ENCODE measurements at regions not wholly inside any gene's neighbourhood (a gene's known extent, or its start where the extent isn't known, plus 50 kb on each side); places are given as distances from the start of the nearest gene placed in this dataset.
"Not testable (repeated sequence)": the region's sequence is repeated elsewhere in the genome, so short reads cannot be mapped to it uniquely, and the experiment has no call there.

GRCh38 chr3:165716592-165716991 lies 120.6 kb downstream of the BCHE start:
- DNase-seq: no peak

GRCh38 chr3:165713479-165713878 lies 123.7 kb downstream of the BCHE start:
- DNase-seq: no peak

GRCh38 chr3:165712382-165712781 lies 124.8 kb downstream of the BCHE start:
- DNase-seq: no peak

GRCh38 chr3:165697910-165698309 lies 139.3 kb downstream of the BCHE start:
- DNase-seq: no peak

- no peak for DNase-seq
Measured at GRCh38 chr3:165696496-165696895, 140.7 kb downstream of the BCHE start.

GRCh38 chr3:165683947-165684346 lies 153.3 kb downstream of the BCHE start:
- no peak for DNase-seq

- no peak for DNase-seq
Measured at GRCh38 chr3:165682734-165683133, 154.5 kb downstream of the BCHE start.

- no peak for DNase-seq
Measured at GRCh38 chr3:165669967-165670366, 167.3 kb downstream of the BCHE start.

- DNase-seq: peak; percentile 3
Measured at GRCh38 chr3:165669504-165669903, 167.7 kb downstream of the BCHE start.

- DNase-seq: no peak
Measured at GRCh38 chr3:165667676-165668075, 169.5 kb downstream of the BCHE start.

- DNase-seq: no peak
Measured at GRCh38 chr3:165658027-165658426, 179.2 kb downstream of the BCHE start.

- no peak for DNase-seq
Measured at GRCh38 chr3:165653130-165653778, 184.0 kb downstream of the BCHE start.

- DNase-seq: not testable (repeated sequence)
Measured at GRCh38 chr3:165649282-165649681, 187.9 kb downstream of the BCHE start.

- no peak for DNase-seq
Measured at GRCh38 chr3:165645191-165645590, 192.0 kb downstream of the BCHE start.

- no peak for DNase-seq
Measured at GRCh38 chr3:165644331-165644730, 192.9 kb downstream of the BCHE start.

GRCh38 chr3:165643425-165643824 lies 193.8 kb downstream of the BCHE start:
- no peak for DNase-seq

GRCh38 chr3:165642761-165643420 lies 194.3 kb downstream of the BCHE start:
- DNase-seq: peak; percentile 82

GRCh38 chr3:165641569-165642310 lies 195.5 kb downstream of the BCHE start:
- peak; percentile 7 for DNase-seq

- DNase-seq: no peak
Measured at GRCh38 chr3:165640970-165641369, 196.3 kb downstream of the BCHE start.

GRCh38 chr3:165640031-165640430 lies 197.2 kb downstream of the BCHE start:
- DNase-seq: no peak

GRCh38 chr3:165638034-165638433 lies 199.2 kb downstream of the BCHE start:
- peak; percentile 3 for DNase-seq

GRCh38 chr3:165636684-165637015 lies 200.6 kb downstream of the BCHE start:
- DNase-seq: no peak

GRCh38 chr3:165635791-165636683 lies 201.2 kb downstream of the BCHE start:
- no peak for DNase-seq
